ENCODE measurements at regions not wholly inside any gene's neighbourhood (a gene's known extent, or its start where the extent isn't known, plus 50 kb on each side); places are given as distances from the start of the nearest gene placed in this dataset.

- no peaks in the 10 kb centered on the region for H3K27me3 ChIP-seq (ENCODE audit: insufficient read depth in 3 of 3, low read length in 2 of 3)
- no peak overlapping the region for H3K4me3 ChIP-seq
- H3K36me3 ChIP-seq (ENCODE audit: insufficient read depth in 1 of 2, low read depth in 1 of 2), result no peaks in the 10 kb centered on the region
- ATAC-seq (no peak), DNase-seq (no peak)
- no peaks in the 10 kb centered on the region for H3K9me3 ChIP-seq
- H3K27ac ChIP-seq, result no peak overlapping the region
- WGBS, 3 donors, result 18 to 29% (median 19%) methylated on average over 3 of the region's 3 CpGs
- intact Hi-C loops (cut with DNase I), result no loop called here
- no peak for TF ChIP-seq CTCF (IDR thresholded peaks at IDR 0.05)
- no peaks in the 10 kb centered on the region for H3K4me1 ChIP-seq
Measured at GRCh38 chr4:165783626-165784025, 89.4 kb upstream of the TLL1 start.

- 8 to 36% (median 28%) methylated on average over 1 of the region's 1 CpG for WGBS, 3 donors
- intact Hi-C loops (cut with DNase I), result no loop called here
- no peaks in the 10 kb centered on the region for H3K36me3 ChIP-seq (ENCODE audit: insufficient read depth in 1 of 2, low read depth in 1 of 2)
- no peaks in the 10 kb centered on the region for H3K4me1 ChIP-seq
- H3K27ac ChIP-seq, result no peak overlapping the region
- no peak for TF ChIP-seq CTCF (IDR thresholded peaks at IDR 0.05)
- DNase-seq (no peak), ATAC-seq (peak in 3 of 4 donors; percentile 47 to 61 (median 58))
- H3K9me3 ChIP-seq, result no peaks in the 10 kb centered on the region
- H3K4me3 ChIP-seq, result no peak overlapping the region
- no peaks in the 10 kb centered on the region for H3K27me3 ChIP-seq (ENCODE audit: insufficient read depth in 3 of 3, low read length in 2 of 3)
Measured at GRCh38 chr4:165784672-165785071, 88.4 kb upstream of the TLL1 start.

- H3K4me1 ChIP-seq, result no peaks in the 10 kb centered on the region
- no peak for TF ChIP-seq CTCF (IDR thresholded peaks at IDR 0.05)
- no peak overlapping the region for H3K27ac ChIP-seq
- intact Hi-C loops (cut with DNase I), result no loop called here
- ATAC-seq (no peak), DNase-seq (no peak)
- H3K4me3 ChIP-seq, result no peak overlapping the region
- WGBS, 3 donors, result 65 to 83% (median 73%) methylated on average over 2 of the region's 2 CpGs
- H3K36me3 ChIP-seq (ENCODE audit: insufficient read depth in 1 of 2, low read depth in 1 of 2), result no peaks in the 10 kb centered on the region
- no peaks in the 10 kb centered on the region for H3K9me3 ChIP-seq
- no peaks in the 10 kb centered on the region for H3K27me3 ChIP-seq (ENCODE audit: insufficient read depth in 3 of 3, low read length in 2 of 3)
Measured at GRCh38 chr4:165785337-165785736, 87.7 kb upstream of the TLL1 start.

GRCh38 chr4:165787516-165788274 lies 85.3 kb upstream of the TLL1 start:
- intact Hi-C loops (cut with DNase I), result no loop called here
- DNase-seq (no peak), ATAC-seq (no peak)
- Histone ChIP-seq H3K27ac (no peak overlapping the region), H3K27me3 (ENCODE audit: insufficient read depth in 3 of 3, low read length in 2 of 3) (no peaks in the 10 kb centered on the region), H3K9me3 (no peaks in the 10 kb centered on the region), H3K4me1 (no peaks in the 10 kb centered on the region), H3K36me3 (ENCODE audit: insufficient read depth in 1 of 2, low read depth in 1 of 2) (no peaks in the 10 kb centered on the region), H3K4me3 (no peak overlapping the region)
- 29 to 45% (median 36%) methylated on average over 4 of the region's 4 CpGs for WGBS, 3 donors
- no peak for TF ChIP-seq CTCF (IDR thresholded peaks at IDR 0.05)

Measured in psoas muscle (tissue), 7 donors.